Stimulated activated CD8-positive, alpha-beta memory T cell treated with anti-CD3 and anti-CD28 coated beads, Interleukin-4, amount 100 ng/mL, for 4 hours (primary cell): ENCODE measurements at regions not wholly inside any gene's neighbourhood (a gene's known extent, or its start where the extent isn't known, plus 50 kb on each side); places are given as distances from the start of the nearest gene placed in this dataset.

Source experiments
- DNase-seq, 2 donors: peaks; one replicate each; pipeline ENCODE4 v3.0.0-alpha.2; 2020; ENCODE audit warnings: low read depth in 2 of 2, low spot score in 1 of 2

DNA sequence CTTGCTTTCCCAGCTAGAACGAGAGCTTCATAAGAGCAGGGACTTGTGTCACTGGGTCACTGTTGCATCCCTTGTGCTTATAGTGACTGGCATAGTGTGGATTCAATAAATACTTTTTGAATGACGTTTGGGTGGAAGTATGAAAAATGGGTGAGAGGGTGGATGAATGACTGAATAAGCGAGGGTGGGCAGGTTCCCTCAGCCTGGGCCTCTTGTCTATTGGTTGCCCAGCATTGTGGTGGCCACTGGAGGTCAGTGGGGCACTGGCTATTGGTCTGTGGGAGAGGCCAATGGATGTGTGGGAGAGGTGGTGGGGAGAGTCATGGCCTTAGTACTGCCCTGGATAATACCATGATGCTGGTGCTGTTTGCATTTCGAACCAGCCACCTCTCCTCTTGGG is 93.8 kb upstream of the SKOR2 start:
- no peak for DNase-seq

DNA sequence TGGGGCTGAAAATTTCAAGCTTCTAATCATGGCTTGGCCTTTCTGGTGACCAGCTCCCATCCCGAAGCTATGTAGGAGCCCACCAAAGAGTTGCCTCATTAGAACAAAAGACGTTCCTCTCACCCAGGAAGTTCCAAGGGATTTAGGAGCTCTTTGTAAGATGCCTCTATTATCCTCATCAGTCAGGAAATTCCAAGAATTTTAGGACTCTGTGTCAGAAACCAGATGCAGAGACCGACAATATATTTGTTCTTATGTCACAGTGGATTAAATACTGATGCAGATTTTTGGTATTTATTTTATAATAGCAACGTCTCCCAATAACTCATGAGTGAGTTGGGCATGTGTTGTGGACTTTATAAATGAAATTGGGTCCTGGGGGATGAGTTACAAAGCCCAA is 91.8 kb upstream of the SKOR2 start:
- DNase-seq = no peak

DNA sequence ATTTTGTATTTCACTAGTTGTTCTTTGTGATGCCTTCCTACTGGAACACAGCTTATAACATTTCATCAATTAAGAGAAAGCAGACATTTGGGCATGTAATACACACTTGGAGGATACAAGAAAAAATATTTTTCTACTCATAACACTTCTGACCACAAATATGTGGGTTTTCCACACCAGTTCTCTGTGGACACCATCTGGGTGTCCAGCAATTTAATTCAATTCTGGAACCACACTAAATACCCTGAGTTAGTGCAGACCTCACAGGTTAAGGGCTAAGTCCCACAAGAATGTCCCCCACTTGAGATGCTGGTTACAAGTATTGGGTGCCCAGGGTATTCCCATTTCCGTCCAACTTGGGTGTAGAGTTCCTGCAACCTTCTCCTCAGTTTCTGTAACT is 91.1 kb upstream of the SKOR2 start:
- DNase-seq = no peak

DNA sequence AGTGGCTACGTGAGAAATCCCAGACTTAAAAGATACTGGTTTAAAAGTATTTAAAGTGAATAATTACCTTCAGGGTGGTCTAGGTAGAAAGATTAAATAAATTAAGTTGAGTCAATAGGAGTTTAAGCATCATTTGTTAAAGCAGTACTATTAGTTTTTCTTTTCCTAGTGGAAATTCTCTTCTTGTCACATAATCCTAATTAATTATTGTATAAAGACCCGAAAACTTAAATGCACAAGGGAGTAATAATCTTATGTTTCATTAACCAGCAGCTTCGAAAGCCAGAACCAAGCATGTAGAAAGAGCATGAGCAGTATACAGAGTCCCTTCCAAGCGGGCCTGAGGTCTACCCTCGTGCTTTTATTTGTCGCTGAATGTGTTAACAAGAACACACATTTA is 90.2 kb upstream of the SKOR2 start:
- no peak for DNase-seq

DNA sequence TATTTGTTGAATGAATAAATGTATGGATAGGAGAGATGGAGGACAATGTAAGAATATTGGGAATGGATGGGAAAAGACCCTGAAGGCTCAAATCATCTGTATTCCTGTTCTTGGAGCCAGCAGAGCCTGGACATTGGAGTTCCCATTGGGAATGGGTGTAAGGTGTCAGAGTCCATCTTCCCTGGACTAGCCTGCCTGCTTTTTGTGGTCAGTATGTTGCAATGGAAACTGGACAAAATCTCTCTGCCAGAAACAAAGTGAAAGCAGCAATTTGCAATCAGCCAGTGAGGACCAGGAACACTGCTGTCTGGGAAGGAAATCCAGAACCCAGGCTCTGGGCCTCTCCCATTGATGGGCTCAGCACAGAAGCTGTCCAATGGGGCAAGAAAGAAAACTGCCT is 83.5 kb upstream of the SKOR2 start:
- DNase-seq = no peak

DNA sequence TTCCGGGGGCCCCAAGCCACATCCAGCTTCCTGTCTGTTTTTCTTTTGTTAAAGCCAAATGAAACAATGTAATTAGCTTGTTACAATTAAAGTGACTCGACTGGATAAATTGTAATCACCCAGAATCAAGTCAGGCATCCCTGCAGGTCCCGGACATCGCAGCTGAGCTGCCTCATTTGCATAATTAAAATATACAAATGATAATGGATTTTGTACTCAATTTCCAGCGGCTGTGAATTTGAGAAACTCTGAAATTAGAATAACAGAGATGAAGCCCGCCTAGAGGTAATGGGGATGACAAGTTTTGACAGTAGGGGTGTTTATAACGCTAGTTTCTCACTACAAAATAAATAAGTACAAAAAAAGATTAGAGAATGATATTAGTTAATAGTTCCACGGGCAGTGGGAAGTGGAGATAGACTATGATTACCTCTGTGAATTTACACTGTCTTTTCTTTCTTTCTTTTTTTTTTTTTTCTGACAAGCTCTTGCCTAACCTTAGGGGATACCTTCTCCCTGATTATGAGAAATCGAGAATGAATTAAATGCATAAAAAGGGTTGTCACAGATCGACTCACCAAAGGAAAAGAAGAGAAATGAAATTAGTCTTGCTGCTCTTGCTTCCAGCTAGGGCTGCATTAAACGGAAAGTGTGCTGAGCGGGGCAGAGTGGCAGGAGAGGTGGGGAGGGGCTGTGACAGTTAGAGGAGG is 82.6 kb upstream of the SKOR2 start:
- no peak for DNase-seq

DNA sequence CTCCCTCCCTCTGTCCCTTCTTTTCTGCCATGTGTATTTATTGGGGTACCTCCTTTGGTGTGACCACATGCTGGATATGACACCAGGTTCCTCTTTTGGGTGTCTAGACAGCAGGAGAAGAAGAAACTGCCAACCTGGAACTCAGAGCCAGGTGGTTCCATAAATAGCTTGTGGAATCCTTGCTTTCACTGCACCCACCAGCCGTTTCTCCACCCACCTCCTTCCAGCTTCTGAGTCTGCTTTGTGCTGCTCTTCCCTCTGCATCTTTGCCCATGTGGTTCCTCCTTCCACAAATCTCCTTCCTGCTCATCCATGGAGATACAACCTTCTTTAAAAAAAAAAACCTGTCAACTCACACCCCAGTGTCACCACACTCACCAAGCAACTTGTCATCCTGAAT is 80.2 kb upstream of the SKOR2 start:
- DNase-seq = no peak

DNA sequence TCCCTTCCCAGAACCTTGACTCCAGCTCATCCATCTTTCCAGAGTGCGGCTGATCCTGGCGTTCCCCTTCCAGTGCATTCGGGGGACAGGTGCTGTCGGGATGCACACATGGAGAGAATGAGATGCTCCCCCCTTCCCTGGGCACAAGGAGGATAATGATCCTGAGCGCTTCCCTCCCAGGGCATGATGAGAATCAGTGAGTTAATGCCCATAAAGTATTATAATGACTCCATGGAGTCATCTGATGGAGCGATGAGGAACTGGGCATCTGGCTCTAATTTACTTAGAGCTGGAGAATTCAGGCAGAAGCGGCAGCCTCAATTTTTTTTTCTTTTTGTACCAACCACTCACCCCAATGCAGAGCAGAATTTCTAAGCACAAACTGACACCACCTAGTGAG is 79.6 kb upstream of the SKOR2 start:
- DNase-seq = no peak

DNA sequence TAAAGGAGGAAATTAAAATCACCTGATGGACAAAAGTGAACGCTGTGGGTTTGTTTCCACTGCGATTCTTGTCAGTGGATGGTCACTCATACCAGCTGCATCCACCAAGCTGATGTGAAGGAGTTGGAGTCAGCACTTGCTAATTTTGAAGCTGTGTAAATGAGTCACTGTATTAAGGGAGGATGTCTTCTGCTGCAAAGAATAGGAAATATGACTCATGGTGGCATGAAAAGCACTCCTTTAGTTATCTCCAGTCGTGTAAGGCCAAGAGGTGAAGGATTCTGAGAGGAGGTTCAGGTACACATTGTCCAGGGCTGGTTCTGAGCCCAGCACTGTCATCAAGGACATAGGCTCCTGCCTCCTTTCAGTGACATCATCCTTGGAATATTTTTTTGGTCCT is 71.7 kb upstream of the SKOR2 start:
- no peak for DNase-seq

DNA sequence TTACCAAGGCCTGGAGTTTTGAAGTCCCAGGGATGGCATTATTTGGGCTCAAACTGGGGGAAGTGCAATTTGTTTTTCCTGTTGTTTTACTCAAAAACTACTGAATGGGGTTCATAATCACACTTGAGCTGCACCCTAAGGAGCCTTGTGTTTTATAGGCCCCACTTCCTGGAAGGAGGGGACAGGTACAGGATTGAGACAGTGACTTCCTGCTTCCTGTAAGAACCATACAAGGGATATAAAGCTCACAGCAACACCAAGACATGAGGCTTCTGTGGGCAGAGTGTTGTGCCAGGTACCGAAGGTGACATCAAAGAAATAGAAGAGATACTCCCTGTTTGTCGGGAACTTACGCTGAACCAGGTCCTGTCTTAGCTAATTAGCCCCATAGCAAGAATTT is 70.4 kb upstream of the SKOR2 start:
- DNase-seq = no peak

DNA sequence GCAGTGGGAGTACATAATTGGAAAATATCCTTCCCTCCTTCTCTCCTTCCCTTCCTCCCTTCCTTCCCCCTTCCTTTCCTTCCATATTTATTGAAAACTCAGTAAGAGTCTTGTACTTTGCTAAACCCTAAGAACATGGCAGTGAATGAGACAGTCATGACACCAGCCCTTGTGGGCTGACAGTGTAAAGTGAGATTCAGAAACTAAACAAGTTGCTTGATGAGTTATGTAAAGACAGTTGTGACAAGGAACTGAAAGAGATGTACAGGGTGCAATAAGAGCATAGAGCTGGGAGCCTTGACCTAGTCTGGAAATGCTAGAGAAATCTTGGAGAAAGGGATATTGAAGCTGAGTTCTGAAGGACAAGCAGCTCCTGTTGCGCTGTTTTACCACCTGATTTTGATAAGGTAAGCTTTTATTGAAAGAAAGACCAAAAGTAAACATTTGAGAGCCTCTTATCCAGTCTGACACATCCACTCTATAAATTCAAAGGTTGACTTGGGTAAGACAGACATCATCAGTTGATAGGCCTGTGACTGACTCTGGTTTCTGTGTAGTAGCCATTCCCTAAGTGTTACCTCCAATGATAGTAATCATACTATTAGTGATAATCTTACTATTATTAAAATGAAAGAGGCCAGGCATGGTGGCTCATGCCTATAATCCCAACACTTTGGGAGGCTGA is 66.5 kb upstream of the SKOR2 start:
- DNase-seq = no peak

DNA sequence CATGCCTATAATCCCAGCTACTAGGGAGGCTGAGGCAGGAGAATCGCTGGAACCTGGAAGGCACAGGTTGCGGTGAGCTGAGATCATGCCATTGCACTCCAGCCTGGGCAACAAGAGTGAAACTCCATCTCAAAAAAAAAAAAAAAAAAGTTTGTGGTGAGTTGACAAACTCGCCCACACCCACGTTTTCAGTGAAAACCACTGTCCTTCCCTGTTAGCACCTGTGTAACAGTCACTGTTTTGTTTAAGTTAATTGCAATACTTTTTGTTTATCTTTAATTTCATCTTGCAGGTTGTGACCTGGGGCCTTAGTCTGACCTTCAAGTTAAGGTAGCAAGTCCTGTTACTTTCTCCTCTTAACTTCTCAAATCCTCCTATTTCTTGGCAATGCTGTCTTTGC is 65.5 kb upstream of the SKOR2 start:
- DNase-seq = no peak

DNA sequence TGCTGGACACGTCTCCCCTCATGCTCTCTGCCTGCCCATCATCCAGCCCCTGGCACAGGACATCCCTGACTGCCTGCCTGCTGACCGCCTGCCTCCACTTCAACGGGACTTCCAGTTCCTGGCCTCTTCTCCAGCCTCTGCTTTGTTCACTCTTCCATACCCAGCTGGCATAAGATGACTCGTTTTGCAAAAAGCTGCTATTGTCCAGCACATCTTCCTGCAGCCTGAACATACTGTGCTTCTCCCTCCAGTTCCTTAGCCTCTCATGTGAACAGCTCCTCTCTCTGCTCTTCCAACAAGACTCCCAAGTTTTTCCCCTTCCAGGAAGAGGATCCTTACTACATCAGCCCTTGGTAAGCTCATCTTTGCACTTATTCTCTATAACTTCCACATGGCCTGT is 62.4 kb upstream of the SKOR2 start:
- no peak for DNase-seq

DNA sequence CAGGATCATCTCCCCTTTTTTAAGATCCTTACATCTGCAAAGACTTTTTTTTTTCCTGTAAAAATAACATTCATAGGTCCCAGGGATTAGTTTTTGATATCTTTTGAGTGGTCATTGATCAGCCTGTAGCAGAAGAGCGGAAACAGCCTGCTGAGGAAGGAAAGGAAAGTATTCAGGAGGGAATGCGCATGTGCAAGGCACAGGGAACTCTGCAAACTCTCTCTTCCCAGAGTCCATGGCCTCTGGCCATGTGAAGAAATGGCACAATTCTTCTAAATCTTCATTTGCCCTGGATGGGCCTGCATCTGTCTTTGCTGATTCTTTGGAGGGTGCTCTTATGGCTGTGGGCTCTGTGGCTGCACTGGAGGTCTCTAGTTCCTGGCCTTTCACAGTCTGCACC is 60.1 kb upstream of the SKOR2 start:
- no peak for DNase-seq
